Renal cortical epithelial cell (primary cell): ENCODE measurements at regions not wholly inside any gene's neighbourhood (a gene's known extent, or its start where the extent isn't known, plus 50 kb on each side); places are given as distances from the start of the nearest gene placed in this dataset.

ENCODE experiments used
- DNase-seq: peaks from one replicate; pipeline ENCODE4 v3.0.0-alpha.2; 2011; ENCODE audit warnings: low read depth

DNA sequence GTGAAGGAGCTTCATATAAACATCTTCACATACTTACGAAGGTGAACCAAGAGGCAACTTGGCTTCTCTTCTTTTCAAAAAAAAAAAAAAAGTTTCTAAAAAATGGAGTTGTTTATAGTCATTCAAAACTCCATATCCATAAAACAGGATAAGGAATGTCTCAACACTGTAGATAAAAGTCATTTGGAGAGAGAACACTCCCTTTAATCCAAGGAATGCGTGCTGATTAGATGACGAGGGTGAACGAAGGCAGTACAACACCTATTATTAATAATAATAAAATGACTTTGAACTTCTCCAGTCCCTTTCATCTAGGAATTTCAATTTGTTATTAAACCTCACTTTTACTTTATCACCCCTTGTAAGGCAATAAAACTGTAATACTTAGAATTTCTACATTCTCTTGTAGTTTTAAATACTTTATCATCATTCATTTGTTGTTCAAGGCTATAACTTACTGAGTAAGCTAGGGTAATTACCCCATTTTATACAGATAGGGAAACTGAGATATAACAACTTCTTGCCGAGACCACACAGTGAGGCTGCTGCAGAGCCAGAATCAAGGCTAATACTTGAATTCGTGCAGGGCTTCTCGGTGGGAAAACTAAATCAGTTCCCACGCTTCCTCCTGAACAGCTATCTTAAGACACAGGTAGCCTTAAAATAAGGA lies 377.1 kb downstream of the EFNA5 start:
- no peak for DNase-seq

DNA sequence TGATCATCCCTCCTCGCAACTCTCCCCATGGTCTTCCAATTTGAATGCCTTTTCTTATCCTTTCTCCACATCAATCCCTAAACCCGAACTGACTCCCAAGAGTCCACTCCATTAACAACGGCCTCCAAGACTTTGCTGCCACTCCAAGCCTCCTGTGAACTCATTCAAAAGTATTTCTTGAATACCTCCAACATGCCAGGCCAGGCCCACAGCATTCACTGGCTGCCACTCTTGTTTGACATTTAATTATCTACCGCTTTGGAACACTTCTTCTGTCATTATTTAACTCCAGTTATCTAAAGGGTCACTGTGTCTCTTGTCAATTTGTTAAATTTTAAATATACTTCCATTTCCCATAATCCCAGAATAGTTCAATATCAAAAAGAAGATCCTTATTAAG lies 378.9 kb downstream of the EFNA5 start:
- DNase-seq: no peak

DNA sequence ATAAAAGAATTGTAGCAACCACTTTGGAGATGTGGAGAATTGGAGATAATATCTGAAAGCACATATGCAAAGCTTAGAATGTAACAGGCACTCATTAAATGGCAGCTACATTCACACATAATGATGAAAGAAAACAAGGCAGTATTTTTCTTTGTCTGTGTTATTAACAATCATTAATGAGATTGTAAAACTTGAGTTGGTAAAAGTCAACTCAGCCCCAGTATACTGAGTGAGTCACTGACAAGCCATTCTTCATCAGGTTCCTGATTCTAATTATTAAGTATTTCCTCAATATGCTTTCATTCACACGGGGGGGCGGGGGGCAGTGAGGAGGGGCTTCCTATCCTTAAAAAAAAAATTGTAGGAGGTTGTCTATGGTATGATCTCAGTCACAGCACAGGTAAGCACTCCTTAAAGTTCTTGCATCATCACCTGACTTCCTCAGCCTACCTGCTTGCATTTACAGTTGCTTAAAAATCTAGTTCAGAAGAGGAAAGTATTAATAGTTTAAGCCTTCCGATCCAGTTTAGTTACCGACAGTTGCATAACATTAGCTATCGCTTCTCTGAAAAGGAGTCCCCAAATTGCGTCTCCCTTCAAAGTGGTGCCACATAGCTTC lies 379.8 kb downstream of the EFNA5 start:
- peak; percentile 92 for DNase-seq

DNA sequence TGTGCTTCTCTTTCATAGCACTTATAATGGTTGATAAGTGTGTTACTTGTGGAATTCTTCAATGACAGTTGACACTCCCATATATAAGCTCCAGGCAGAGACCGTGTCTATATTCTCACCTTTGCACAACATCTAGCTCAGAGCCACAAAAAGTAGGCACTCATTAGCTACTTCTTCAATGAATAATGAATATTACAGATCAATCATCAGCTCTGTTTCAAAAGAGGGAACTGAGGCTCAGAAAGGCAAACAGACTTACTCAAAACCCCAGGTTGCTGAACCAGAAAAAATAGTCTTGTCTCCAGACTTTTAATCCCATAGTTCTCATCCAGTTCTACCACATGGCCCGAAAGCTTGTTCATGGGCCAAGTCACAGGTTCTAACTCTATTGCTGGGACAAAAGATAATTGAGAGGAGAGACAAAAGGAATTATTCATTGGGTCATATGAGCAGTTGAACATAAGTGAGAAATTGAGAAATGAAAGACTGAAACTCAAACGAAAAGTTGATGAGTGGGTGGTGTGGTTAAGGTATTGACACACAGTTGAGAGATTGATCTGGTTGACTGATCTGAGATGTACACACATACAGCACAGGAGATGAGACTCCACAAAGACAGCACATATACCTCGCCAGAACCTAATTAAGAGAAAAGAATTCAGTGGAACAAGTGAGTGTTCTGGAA lies 381.6 kb downstream of the EFNA5 start:
- peak; percentile 90 for DNase-seq

DNA sequence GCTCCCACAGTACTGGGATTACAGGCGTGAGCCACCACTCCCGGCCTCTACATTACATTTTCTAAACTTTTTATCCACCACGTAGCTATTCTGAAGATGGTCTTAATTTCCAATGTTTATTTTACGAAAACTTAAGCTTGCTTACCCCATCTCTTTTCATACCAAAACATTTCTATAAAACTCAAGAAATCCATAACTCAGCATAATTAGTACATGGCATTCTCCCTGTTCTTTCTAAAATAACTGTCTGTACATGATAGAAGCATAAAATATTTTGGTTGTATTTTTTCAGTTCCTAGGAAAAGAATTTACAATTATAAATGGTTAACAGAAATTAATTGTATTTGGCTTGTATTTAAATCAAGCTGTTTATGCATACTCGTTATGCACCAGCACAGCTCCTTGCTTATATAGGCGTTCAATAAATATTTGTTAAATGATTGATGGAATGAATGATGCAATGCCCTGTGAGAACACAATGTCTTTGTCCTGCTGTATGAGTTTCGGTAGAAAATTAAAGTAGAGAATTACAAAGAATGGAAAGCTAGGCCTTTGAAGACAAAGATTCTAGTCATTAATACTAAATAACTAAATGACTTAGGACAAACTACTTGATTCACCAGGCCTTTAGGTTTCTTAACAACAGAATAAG lies 384.2 kb downstream of the EFNA5 start:
- DNase-seq: peak; percentile 95

DNA sequence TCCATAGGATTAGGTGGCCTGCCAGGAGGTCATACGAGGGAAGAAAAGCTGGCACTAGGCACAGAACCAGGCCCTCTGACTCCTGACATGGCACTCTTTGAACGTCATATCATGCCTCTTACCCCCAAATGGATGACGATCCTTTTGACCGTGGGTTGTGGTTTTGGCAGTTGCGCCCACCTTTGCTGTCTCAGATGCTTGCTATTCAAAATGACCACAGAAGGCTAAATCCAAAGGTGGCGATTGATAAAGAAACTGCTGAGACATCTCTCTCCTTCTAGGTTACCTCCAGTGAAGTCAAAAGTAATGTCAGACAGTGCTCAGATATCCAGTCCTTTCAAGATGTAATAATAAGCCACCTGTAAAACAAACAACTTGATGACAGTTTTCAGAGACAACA lies 385.0 kb downstream of the EFNA5 start:
- peak; percentile 70 for DNase-seq

DNA sequence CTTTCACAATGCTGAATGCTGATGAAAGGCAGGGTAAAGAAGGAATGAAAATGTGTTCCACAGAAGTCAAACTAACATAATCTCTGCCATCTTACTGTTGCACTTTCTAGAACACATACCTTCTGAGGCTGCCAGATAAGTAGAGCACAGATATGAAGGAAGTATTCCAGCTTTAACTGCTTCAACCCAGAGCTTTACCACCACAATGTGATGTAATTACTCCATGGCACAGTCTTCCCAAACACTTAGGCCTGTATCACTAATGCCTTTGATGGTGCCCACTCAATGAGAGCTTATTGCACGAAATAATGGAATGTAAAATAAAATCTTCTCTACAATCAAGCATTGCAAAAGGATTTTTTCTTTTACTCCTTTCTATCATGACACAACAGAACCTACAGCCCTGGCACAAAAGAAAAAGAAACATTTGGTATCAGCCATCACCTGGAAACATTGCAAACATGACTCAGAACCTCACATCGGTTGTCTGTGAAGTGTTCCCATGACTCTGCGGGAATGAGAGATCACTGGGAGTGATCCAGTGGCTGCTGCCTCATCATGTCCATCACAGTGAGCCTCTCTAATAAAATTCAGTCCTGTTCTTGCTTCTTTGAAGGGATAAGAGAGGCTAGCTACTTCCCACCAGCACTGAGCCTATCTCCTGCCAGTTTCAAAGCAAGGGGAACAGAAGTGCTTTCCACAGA lies 385.8 kb downstream of the EFNA5 start:
- DNase-seq: peak; percentile 93

DNA sequence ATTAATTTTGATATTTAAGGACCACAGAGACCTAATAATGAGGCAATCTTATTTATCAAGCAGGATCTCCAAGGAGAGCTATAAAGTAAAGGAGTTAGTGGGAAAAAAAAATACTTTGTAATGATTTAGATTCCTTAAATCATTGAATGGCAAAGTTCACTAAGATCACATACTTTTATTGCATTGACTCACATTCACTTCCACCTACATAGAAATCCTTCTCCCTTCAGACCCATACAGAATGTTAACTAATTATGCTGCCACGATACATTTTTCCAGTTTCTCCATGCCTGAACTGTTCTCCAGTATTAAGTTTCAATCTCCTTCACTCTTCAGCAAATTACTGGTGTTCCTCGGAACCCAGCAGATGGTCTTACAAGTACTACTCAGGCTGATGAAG lies 388.7 kb downstream of the EFNA5 start:
- DNase-seq: peak; percentile 96

DNA sequence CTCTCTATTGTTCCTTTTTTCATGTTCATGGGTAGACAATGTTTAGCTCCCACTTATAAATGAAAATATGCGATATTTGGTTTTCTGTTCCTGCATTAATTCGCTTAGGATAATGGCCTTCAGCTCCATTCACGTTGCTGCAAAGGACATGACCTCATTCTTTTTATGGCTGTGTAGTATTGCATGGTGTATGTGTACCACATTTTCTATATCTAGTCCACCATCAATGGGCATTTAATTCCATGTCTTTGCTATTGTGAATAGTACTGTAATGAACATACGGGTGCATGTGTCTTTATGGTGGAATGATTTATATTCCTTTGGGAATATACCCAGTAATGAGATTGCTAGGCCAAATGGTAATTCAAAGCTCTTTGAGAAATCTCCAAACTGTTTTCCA lies 392.0 kb downstream of the EFNA5 start:
- DNase-seq: no peak

DNA sequence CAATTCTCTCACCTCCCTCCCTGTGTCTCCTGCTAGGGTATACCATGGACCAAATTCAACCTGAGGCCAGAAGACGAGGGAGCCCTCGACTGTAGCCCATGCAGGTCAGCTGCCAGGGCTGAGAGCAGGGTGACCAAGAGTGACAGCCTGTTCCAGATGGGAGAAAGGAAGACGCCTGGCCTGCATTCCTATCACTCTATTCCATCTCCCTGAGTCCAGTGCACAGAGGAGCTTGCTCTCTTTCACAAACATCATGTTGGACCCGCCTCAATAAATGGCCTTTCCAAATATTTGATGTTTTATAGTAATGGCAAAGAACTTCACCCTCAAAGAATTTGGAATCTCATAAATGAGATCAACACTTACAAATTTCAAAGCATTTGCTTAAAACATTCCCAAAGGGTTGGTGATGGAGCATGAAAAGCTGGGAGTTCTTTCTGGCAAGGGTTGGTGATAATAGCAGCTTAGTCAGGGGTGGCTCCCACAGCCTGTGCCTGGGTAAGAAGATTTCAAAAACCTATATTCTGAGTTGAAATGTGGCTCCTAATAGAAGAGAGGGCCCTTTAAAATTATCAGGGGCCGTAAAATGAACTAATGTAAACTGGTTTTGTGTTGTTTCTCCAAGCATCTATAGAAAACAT lies 393.1 kb downstream of the EFNA5 start:
- DNase-seq: no peak

DNA sequence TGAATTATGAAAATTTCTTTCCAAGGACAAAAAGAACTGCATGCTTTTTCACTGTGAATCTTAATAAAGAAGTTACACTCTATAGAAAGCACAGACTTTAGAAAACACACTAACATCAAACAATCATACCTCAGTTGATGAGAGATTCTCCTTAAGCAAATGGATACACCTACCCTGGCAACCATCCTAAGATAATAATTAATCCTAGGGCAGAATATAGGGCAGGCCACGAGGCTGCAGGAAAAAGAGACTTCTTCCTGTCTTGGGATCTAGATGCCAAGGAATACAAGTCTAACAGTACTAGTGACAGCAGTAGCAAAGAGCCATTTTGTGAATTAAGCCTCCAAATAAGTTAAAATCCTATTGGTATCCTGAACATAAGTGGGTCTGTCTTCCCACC lies 395.4 kb downstream of the EFNA5 start:
- DNase-seq: peak; percentile 75

DNA sequence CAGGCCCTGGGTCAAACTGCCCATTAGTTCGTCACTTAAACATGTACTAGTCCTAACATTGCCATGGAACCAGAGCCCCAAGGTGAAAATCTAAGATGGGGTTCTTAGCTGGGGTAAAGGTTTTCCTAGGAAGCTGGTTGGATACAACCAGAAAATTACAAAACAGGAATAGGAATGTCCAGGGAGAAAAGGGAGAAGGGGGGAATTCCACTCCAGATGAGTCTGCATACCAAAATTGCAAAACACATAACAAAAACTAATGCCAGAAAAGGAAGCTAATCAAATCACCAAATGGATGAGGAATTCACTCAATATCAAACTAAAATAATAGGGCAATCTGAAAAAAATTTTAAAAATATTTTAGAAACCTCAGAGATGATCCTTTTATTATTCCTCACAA lies 396.2 kb downstream of the EFNA5 start:
- DNase-seq: peak; percentile 60

DNA sequence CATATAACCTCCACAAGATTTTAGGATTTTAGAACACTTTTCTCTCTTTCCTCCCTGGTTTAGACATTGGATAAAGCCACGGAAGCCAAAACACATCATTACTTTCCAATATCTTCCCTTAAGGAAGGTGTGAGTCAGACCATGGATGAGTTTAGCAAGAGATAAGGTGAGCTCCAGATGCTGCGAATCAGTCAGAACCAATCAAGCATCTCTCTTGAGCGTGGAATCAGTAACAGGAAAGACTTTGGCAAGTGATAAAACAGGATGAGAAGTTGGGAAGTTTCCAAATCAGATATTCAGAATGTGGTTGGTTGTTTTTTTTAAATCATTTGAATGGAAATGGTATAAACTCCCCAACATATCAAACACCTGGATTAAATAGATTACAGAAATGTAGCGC lies 397.8 kb downstream of the EFNA5 start:
- DNase-seq: no peak

DNA sequence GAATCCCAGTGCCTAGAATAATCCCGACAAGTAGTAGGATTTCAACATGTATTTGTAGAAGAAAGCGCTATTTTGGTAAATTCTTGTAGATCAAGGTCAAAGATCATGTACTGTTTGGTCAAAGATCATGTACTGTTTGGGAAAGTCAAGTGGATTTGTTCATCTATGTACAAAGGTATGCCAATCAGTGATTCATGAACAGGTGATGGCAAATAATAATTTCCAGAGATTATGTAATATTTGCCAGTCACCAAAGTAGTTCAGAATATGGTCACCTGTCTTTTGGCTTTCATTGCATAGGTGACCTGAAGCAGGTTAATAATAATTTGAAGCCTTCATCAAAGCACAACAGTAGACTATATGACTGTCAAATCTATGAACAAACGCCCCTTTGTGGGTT lies 398.2 kb downstream of the EFNA5 start:
- no peak for DNase-seq

DNA sequence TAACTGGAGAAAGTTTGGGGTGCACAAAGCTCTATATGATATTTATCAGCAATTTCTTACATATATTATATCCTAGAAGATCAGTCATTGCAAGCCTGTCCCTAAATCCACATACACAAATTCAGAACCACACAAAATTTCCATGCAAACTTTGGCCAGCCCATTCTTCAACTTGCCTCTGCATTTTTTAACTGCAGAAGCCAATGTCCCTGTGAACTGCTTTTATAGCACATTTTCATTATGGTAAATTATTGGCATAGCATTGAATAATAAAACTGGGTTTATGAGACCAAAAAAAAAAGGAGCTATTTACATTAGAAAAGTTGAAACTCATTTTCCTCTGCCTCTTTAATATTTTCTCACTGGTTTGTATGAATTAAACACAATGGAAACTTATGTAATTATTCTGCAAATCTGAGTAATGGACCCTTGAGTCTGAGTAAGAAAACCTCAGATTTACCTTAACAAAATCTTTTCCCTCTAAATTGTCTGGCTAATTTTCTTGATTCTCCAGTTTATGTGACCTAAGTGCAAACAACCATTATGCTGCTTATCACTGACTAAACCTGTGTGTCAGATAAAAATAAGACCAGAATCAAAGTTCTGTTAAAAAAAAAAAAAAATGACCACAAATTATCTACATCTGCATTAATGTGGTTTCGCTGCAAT lies 398.9 kb downstream of the EFNA5 start:
- DNase-seq: no peak

DNA sequence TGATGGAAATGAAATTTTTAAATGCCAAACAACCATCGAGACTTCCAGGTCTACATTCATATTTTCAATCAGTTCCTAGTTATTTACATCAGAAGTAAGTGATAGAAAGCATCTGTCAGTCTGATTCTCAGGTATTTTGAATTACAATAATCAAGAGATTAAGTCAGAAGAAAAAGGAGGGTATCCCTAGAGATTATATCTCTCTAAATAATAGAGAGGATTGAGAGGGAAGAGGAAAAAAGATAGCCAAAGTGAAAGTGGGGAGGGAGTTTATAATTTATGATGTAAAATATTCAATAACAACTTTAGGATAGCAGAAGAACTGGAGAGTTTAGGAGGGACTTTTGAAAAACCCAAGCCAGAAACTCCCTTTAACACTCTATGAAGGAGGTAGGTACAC lies 400.2 kb downstream of the EFNA5 start:
- no peak for DNase-seq

DNA sequence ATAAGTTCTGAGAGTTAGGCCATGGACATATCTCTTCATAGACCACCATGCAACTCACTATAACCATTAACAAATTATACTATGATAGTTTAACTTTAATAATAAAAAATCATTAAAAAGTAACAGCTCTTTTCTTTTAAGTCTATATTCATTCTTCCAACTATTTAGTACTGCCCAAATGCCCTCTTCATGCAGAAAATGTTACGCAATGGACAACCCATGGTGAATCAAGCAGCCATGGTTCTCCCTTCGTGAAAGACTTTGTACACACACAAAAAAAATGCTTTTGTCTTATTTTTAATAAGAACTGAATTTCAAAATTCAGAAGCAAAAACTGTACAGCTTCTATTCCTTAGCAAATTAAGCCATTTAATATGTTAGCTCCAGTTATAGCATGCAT lies 401.1 kb downstream of the EFNA5 start:
- no peak for DNase-seq

DNA sequence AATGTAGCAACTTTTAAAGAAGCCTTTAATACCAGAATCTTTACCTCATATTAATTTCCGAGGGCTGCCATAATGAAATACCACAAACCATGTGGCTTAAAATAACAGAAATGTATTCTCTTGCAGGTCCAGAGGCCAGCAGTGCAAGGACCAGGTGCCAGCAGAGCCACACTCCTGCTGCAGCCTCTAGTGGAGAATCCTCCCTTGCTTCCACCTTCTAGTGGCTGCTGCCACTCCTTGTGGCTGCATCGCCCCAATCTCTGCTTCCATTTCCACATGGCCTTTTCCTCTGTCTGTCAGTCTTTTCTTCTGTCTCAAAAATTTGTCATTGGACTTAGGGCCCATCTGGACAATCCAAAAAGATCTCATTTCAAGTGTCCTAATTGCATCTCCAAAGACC lies 401.5 kb downstream of the EFNA5 start:
- no peak for DNase-seq

DNA sequence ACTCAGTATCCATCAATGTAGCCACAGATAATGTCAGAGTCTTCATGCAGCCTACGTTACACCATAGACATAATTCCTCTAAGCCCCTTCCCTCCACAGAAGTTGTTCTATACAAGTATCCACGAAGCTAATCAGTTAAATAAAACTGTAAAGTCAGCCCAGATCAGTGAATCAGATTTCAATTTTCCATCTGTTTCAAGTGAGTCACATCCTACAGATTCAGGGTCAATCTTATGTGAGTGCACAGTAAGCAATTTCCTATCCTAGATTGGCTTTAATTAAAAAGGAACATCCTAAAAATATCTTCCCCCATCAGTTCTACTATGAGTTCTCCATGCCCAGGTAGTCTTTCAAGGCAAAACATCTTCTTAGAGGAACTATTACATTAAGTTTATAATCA lies 402.5 kb downstream of the EFNA5 start:
- DNase-seq: no peak

DNA sequence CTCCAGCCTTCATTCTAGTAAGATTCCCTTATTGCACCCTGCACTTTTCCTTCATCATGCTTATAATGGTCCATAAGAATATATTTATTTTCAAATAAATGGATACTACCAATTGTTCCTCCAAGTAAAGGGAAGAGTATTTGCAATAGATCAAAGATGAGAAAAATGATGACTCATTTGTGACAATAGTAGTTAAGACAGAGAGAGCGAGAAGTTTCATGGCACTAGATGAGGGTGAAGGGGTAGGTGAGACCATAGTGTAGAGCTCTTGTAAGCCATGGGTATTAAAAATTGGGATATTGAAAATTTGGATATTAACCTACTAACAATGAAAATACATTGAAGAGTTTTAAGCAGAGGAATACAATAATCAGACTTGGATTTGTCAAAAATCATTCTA lies 404.6 kb downstream of the EFNA5 start:
- DNase-seq: no peak

DNA sequence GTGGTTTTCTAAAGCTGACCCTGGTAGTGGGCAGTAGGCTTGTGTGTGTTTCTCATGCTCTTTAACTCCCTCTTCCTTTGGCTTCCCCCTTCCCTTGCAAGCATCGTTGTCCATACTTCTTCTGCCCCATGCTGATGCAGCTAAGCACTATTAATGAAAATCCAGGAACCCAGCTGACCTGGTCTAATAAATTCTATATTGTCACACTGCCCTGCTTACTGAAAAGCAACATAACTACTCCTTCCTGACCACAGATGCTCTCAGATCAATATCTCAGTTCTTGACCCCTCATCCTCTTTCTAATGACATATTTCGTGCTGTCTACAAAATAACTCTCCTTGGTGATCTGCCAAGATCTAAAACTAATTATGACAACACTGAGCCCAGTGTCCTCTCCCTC lies 405.5 kb downstream of the EFNA5 start:
- no peak for DNase-seq
